ENCODE measurements at regions not wholly inside any gene's neighbourhood (a gene's known extent, or its start where the extent isn't known, plus 50 kb on each side); places are given as distances from the start of the nearest gene placed in this dataset.

- TF ChIP-seq CTCF (conservative IDR thresholded peaks at IDR 0.05; ENCODE audit: low read depth, low read length) (no peak), EZH2 (IDR thresholded peaks at IDR 0.05; ENCODE audit: borderline replicate concordance, low read depth, low read length, poor library complexity, severe bottlenecking) (no peak)
These were observed 376.4 kb downstream of the ZEB2 start for GRCh38 chr2:144143294-144144151.
